HG02852 (cell line): ENCODE measurements at regions not wholly inside any gene's neighbourhood (a gene's known extent, or its start where the extent isn't known, plus 50 kb on each side); places are given as distances from the start of the nearest gene placed in this dataset.
"Not testable (repeated sequence)": the region's sequence is repeated elsewhere in the genome, so short reads cannot be mapped to it uniquely, and the experiment has no call there.

Experiments
- ATAC-seq: cut with Tn5 transposase; IDR thresholded peaks from one replicate; pipeline ENCODE4 v1.9.1; 2021; ENCODE audit warnings: mild to moderate bottlenecking, moderate library complexity; ENCODE audit not compliant: unreplicated experiment

DNA sequence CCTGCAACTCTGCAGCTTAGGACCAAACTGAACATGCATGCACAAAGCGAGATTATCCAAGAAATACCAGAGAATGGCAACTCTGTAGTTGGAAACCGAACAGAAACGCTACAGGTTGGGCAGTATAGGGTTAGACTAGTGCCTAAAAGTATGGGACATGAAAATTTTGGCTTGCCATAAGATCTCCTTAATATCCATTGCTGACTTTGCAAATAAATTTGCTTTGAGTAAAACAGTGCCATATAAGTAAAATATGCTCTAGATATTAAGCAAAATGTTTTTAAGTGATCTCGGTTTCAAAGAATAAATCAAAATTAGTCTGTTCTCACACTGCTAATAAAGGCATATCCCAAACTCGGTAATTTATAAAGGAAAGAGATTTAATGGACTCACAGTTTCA, 456.0 kb downstream of the PRDM9 start:
- ATAC-seq: no peak

GRCh38 chr5:23977365-23977764, 470.0 kb downstream of the PRDM9 start:
- ATAC-seq: no peak

DNA sequence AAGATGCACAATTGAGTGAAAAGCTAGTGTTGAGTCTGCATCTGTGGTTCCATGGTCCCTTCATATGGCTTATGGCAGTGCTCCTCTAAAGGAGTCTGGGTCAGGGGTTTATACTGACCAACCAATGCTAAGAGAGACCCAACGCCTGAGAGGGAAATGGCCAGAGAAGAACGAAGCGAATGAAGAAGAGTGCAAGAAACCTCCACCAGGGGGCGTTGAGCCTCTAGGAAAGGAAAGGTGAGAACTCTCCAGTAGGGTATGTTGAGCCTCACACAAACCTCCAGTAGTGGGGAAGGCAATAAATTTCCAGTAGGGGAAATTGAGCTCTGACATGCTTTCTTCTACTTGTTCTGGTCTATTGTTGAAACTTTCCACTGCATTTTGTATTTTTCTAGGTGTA, 470.6 kb downstream of the PRDM9 start:
- no peak for ATAC-seq

GRCh38 chr5:23991406-23991805, 484.0 kb downstream of the PRDM9 start:
- no peak for ATAC-seq

DNA sequence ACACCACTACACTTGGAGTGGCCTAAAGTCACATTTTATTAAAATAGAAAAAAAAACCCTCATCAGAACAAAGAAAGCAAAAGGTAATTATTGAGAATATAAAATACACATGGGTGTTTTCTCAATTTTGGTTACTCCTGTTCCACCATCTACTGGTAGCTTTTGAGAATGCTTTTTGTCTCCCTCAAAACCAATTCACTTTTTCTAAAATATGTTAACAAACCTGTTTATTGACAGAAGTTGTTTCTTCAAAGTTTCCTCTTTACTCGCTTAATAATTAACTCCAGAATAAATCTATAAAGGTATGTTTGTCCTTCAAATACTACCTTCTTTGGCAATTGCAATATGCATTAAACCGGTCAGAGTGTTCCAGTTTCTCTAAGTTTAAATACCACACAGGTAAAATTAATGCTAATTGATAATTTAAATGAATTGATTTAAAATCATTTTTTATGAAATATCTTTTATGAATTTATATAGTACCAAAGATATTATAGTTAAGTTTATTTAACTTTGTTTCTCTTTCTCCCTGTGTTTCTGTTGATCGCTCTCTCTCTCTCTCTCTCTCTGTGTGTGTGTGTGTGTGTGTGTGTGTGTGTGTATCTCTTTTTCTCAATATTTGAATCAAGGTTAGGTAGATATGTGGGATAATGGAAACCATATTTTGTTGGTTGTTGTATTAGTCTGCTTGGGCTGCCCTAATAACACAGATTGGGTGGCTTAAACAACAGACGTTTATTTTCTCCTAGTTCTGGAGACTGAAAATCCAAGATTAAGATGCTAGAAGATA, 487.4 kb downstream of the PRDM9 start:
- ATAC-seq: no peak

DNA sequence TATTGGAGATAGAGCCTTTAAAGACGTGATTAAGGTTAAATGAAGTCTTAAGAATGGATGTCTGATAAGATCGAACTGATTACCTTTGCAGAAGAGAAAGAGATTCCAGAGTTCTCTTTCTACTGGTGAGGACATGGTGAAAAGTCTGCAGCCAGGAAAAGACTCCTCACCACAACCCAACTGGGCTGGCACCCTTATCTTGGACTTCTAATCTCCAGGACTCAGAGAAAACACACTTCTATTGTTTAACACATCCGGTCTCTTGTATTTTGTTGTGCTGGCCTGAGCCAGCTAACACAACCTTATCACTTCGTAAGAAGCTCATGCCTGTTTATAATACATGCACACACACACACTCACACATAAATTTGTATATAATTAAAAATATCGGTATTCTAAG, 489.1 kb downstream of the PRDM9 start:
- ATAC-seq: no peak

- ATAC-seq: no peak
These were observed 498.0 kb downstream of the PRDM9 start for GRCh38 chr5:24005384-24005783.

- not testable (repeated sequence) for ATAC-seq
These were observed 510.3 kb downstream of the PRDM9 start for GRCh38 chr5:24017710-24018109.

DNA sequence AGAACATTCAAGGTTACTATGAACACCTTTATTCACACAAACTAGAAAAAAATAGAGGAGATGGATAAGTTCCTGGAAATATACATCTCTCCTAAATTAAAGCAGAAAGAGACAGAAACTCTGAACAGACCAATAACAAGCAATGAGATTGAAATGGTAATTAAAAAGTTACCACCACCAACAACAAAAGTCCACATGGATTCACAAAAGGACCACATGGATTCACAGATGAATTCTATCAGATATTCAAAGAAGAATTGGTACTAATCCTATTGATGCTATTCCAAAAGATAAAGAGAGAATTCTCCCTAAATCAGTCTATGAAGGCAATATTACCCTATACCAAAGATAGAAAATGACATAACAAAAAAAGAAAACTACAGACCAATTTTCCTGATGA, 518.9 kb downstream of the PRDM9 start:
- no peak for ATAC-seq

DNA sequence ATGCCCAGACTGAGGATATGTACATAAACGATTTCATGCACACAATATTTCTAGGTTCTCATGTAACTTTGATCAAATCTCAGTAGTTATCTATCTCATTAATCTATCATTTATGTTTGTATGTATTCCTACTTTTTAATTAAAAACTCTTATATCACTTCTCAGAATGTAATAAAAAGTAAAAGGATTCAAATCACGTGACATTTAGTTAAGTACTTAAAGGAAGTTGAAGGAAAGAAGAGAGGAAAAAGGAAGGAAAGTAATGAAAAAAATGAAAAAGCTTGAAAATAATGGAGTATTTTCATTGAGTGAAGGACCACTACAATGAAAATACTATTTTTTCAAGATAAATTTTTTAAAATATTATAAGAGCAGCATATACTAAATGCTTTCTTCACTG, 535.3 kb downstream of the PRDM9 start:
- ATAC-seq: no peak

- ATAC-seq: no peak
These were observed 537.6 kb downstream of the PRDM9 start for GRCh38 chr5:24045046-24045445.

- no peak for ATAC-seq
These were observed 546.3 kb downstream of the PRDM9 start for GRCh38 chr5:24053737-24054136.

- no peak for ATAC-seq
These were observed 551.6 kb downstream of the PRDM9 start for GRCh38 chr5:24059006-24059405.

DNA sequence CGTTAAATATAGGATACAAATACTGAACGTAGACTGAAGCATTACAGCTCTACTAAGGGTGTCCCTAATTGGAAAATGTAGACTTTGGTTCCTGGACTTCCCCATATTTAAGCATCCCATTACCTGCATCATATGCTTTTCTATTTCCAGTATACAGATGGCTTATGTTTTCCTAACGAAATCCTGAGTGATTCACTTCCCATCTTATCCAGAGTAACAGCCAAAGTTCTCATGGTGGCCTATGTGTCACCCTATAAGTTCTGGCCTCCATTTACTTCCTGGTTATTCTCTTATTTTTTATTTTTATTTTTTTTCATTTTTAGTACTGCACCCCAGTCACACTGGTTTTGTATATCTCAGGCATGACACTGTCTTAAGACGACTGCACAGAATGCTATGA, 552.3 kb downstream of the PRDM9 start:
- no peak for ATAC-seq

DNA sequence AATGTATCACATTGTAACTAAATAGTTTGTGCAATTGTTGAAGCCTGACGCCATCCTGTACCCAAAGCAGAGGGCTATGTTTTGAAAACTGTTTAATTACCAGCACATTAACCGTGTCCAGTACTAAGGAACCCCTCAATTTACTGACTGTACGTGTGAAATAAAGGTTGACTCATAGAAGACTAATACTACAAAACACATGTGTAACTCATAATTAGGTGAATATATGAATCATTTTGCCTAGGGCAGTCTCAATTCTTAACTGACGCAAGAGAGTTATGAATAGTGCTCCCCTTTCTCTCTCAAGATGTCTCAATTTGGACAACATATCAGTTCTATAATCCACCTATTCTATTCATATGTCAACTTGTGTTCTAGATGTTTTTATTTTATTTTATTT, 558.4 kb downstream of the PRDM9 start:
- no peak for ATAC-seq

DNA sequence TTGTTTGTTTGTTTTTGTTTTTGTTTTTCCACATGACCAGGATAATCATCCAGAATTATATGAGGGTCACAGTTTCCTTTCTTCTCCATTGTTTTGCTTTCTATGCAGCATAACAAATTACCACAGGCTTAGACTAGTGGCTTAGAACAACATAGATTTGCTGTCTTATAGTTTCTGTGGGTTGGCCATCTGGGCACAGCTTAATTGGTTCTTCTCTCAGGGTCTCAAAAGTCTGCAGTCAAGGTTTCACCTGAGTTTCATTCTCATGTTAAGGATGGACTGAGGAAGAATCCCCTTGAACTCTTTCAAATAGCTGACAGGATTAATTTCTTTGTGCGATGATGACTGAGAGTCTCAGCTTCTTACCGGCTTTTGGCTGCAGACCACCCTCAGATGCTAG, 559.8 kb downstream of the PRDM9 start:
- no peak for ATAC-seq

DNA sequence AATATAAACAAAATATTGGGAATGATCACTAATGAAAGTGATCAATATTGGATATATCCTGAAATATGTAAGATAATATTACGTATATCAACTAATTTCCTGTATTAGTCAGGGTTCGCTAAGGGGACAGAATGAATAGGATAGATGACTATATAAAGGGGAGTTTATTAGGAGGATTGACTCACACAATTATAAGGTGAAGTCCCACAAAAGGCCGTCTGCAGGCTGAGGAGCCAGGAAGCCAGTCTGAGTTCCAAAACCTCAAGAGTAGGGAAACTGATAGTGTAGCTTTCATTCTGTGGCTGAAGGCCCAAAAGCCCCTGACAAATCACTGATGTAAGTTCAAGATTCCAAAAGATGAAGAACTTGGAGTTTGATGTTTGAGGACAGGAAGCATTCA, 561.1 kb downstream of the PRDM9 start:
- no peak for ATAC-seq

- ATAC-seq: no peak
These were observed 565.7 kb downstream of the PRDM9 start for GRCh38 chr5:24073107-24073506.

DNA sequence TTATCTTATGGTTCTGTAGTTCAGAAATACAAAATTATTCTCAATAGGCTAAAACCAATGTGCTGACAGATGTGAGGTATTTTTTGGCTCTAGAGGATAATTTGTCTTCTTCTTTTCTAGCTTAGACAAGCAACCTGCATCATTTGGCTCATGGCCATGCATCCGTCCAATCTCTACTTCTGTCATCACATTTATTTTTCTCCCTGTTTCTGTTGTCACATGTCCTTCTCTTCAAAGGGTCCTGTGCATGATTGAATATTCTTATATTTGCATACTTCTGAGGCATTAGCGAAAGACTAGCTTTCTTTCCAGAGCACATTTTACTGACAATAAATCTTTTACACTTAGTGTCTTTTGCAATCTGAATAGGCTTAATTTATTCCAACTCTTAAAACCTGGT, 564.7 kb downstream of the CDH10 start:
- ATAC-seq: no peak

GRCh38 chr5:24094081-24094679, 550.6 kb downstream of the CDH10 start:
- no peak for ATAC-seq

DNA sequence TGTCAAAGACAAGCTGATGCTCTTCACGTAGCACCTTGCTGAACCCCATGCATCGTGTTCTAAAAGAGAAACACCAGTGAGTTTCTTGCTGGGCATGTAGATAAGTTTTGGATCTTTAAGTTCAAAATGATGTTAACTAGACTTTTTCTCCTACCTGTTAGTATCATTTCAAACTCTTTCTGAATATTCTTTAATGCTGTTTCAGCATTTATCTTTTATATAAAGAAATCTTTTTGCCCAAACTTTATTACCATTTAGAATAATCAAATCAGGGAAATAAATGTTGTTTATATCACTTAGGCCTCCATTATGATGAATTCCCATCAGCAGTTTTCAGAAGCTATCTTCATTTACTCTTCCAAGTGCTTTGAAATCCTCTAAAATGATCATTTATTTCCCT, 542.8 kb downstream of the CDH10 start:
- no peak for ATAC-seq

DNA sequence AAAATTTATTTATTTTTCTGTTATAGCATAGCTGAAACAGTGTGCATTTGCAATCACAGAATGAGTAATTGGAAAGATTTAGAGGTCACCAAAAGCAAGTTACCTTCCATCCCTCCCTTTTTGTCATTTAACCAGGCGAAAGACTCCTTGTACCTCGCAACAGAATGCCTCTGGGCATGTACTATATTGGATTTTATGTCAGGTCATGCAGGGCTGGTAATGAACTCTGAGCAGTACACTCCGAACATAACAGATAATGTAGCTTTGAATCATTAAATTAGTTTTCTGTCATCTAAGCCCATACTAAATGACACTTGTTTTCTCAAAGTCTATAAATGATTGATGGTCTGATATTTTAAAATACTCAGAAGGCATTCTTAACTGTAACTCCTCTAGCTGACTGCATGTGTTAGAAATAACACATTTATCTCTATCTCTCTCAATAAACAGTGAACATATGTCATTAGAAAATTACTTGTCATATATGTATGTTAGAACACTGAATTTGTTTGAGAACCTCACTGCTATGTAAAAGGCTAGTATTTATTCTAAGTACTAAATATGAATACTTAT, 541.2 kb downstream of the CDH10 start:
- no peak for ATAC-seq
